ENCODE measurements at regions not wholly inside any gene's neighbourhood (a gene's known extent, or its start where the extent isn't known, plus 50 kb on each side); places are given as distances from the start of the nearest gene placed in this dataset.

DNA sequence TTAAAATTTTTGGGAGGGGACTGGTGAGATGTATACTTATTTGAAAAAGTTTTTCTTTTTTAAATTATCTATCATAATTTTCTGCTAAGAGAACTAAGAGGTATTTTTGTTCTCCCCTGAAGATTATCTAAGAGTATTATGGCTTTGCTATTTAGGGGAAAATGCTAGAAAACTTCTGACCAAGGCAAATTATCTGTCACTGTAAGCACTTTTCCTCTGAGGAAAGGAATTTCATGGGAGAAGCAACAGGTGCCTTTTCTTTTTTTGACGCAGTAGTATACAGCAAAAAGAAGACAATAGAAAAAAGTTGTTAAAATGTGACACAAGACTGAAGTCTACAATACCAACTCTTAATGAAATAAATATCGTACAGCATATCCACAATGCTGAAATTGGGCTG lies 201.6 kb upstream of the NANOGP8 start:
- TF ChIP-seq, protein P1, sequence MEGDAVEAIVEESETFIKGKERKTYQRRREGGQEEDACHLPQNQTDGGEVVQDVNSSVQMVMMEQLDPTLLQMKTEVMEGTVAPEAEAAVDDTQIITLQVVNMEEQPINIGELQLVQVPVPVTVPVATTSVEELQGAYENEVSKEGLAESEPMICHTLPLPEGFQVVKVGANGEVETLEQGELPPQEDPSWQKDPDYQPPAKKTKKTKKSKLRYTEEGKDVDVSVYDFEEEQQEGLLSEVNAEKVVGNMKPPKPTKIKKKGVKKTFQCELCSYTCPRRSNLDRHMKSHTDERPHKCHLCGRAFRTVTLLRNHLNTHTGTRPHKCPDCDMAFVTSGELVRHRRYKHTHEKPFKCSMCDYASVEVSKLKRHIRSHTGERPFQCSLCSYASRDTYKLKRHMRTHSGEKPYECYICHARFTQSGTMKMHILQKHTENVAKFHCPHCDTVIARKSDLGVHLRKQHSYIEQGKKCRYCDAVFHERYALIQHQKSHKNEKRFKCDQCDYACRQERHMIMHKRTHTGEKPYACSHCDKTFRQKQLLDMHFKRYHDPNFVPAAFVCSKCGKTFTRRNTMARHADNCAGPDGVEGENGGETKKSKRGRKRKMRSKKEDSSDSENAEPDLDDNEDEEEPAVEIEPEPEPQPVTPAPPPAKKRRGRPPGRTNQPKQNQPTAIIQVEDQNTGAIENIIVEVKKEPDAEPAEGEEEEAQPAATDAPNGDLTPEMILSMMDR (IDR thresholded peaks at IDR 0.05) = no peak
- no peak for TF ChIP-seq EP300 (IDR thresholded peaks at IDR 0.05; ENCODE audit: low read depth)
- no peak for TF ChIP-seq POLR2A (IDR thresholded peaks at IDR 0.05)
